Chondrocyte (in vitro differentiated cells): ENCODE measurements at regions not wholly inside any gene's neighbourhood (a gene's known extent, or its start where the extent isn't known, plus 50 kb on each side); places are given as distances from the start of the nearest gene placed in this dataset.

ENCODE experiments used
- DNase-seq: peaks from one replicate; pipeline ENCODE4 v3.0.0; 2021; ENCODE audit warnings: mixed read lengths, low spot score
- H3K27ac Mint-ChIP-seq: one replicate; pipeline ENCODE4 v1.8.0; 2021; ENCODE audit warnings: mild to moderate bottlenecking, moderate library complexity, mixed read lengths; ENCODE audit not compliant: unreplicated experiment
- H3K27me3 Mint-ChIP-seq: 2 replicates; pipeline ENCODE4 v1.8.0; 2021; ENCODE audit warnings: low read depth, mixed read lengths
- H3K36me3 Mint-ChIP-seq: 2 replicates; pipeline ENCODE4 v1.8.0; 2021; ENCODE audit warnings: low read depth, mixed read lengths
- H3K4me1 Mint-ChIP-seq: 2 replicates; pipeline ENCODE4 v1.8.0; 2021; ENCODE audit warnings: low read depth, mild to moderate bottlenecking, mixed read lengths
- H3K4me3 Mint-ChIP-seq: one replicate; pipeline ENCODE4 v1.8.0; 2021; ENCODE audit warnings: mild to moderate bottlenecking, moderate library complexity, mixed read lengths; ENCODE audit not compliant: unreplicated experiment
- H3K9me3 Mint-ChIP-seq: 2 replicates; pipeline ENCODE4 v1.8.0; 2021; ENCODE audit warnings: low read depth, mixed read lengths
- TF ChIP-seq, protein P1 (sequence below): fragments of 200-600 bp; sonication (generic); IDR thresholded peaks from 2 replicates; pipeline ENCODE4 v1.5.0; 2021; ENCODE audit warnings: antibody characterized with exemption, mild to moderate bottlenecking, moderate library complexity

DNA sequence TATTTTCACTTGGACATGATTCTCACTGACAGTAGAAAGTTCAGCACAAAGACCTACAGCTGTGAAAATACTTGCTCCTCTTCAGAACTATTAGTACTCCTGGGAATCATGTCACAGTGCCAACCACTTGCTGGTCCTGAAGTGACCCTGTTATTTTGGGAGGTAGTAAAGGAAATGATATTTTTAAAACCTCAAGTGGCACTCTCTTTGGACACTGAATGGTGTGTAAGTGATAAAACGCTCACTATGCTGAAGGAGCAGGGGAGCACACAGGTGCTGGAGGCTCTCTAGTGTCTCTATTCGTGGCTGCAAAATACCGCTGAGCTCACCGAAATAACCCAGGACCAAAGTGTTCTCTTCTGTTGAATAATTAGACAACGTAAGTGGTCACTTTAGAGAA, 76.9 kb upstream of the SPATA31D4 start:
- no peaks in the 10 kb centered on the region for H3K27me3 Mint-ChIP-seq
- no peak for DNase-seq
- H3K27ac Mint-ChIP-seq: no peak overlapping the region
- H3K4me3 Mint-ChIP-seq: no peak overlapping the region
- no peaks in the 10 kb centered on the region for H3K9me3 Mint-ChIP-seq
- no peaks in the 10 kb centered on the region for H3K4me1 Mint-ChIP-seq
- TF ChIP-seq, protein P1, sequence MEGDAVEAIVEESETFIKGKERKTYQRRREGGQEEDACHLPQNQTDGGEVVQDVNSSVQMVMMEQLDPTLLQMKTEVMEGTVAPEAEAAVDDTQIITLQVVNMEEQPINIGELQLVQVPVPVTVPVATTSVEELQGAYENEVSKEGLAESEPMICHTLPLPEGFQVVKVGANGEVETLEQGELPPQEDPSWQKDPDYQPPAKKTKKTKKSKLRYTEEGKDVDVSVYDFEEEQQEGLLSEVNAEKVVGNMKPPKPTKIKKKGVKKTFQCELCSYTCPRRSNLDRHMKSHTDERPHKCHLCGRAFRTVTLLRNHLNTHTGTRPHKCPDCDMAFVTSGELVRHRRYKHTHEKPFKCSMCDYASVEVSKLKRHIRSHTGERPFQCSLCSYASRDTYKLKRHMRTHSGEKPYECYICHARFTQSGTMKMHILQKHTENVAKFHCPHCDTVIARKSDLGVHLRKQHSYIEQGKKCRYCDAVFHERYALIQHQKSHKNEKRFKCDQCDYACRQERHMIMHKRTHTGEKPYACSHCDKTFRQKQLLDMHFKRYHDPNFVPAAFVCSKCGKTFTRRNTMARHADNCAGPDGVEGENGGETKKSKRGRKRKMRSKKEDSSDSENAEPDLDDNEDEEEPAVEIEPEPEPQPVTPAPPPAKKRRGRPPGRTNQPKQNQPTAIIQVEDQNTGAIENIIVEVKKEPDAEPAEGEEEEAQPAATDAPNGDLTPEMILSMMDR: no peak
- no peaks in the 10 kb centered on the region for H3K36me3 Mint-ChIP-seq

DNA sequence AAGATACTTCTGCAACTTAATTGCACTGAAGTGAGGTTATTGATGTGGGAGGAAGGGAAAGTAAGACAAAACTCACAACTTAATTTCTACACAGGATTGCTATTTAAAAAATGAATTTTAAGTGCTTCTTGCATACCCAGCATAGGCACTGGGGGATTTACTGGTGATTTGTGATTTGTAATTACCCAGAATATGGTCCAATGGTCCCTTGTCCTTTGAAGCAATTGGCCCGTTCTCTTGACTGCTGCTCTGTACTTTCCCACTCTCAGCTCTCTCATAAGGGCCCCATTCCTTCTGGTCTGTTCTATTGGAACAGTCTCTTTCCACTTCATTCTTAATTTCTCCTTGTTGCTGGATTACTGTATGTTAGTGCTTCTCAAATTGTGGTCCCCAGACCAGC, 75.4 kb upstream of the SPATA31D4 start:
- no peaks in the 10 kb centered on the region for H3K36me3 Mint-ChIP-seq
- no peaks in the 10 kb centered on the region for H3K9me3 Mint-ChIP-seq
- H3K4me1 Mint-ChIP-seq: no peaks in the 10 kb centered on the region
- DNase-seq: no peak
- no peak overlapping the region for H3K27ac Mint-ChIP-seq
- TF ChIP-seq, protein P1: no peak
- H3K4me3 Mint-ChIP-seq: no peak overlapping the region
- H3K27me3 Mint-ChIP-seq: no peaks in the 10 kb centered on the region

DNA sequence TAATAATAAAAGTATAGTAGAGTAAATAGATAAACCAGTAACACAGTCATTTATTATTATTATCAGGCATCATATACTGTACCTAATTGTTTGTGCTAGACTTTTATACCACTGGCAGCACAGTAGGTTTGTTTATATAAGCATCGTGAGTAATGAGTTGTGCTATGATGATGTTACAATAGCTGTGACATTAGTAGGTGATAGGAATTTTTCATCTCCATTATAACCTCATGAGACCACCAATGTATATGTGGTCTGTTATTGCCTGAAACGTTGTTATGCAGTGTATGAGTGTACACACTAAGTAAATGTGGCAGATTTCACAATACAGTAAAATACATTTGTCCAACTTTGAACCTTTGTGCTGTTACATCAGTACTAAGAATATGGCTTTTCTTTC, 72.7 kb upstream of the SPATA31D4 start:
- no peak overlapping the region for H3K27ac Mint-ChIP-seq
- H3K4me1 Mint-ChIP-seq: no peaks in the 10 kb centered on the region
- H3K36me3 Mint-ChIP-seq: no peaks in the 10 kb centered on the region
- TF ChIP-seq, protein P1: no peak
- no peaks in the 10 kb centered on the region for H3K9me3 Mint-ChIP-seq
- H3K27me3 Mint-ChIP-seq: no peaks in the 10 kb centered on the region
- no peak overlapping the region for H3K4me3 Mint-ChIP-seq
- DNase-seq: no peak

DNA sequence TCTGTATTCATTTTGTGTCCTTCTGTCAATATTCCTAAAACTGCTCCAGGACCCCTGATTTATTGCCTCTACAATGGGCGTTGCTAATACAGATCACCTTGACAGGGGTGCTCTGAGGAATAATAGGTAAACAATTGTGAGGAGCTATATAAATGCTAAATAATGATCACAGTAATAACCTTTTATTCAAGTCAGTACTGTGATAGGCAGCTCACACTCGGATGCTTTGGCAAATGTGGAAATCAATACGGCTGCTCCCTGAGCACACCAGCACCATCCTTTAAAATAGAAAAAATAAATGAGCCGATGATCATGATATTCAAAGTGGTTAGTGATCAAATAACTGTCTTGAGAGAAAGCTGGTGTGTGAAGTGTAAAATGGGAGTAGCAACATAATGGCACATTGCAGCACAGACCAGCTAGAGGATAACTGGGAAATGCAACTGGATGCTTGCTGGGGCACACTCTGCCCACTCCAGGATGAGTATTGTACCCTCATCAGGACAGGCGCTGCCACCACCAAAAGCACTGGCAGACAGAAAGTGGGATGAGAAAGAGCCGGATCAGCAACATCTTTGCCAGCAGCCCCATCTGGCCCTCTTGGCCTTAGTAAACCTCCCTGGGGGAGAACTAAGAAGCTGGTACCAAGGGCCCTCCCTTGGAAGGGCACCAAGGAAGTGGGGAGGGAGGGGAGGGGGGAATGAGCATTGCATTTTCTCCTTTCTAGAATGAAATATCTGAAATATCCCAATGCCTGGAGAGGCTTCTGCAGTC, 69.4 kb upstream of the SPATA31D4 start:
- Mint-ChIP-seq H3K27ac (no peak overlapping the region), H3K9me3 (no peaks in the 10 kb centered on the region), H3K36me3 (no peaks in the 10 kb centered on the region), H3K4me3 (no peak overlapping the region), H3K27me3 (no peaks in the 10 kb centered on the region), H3K4me1 (peaks cover 4% of the 10 kb centered on the region)
- TF ChIP-seq, protein P1: no peak
- DNase-seq: no peak

DNA sequence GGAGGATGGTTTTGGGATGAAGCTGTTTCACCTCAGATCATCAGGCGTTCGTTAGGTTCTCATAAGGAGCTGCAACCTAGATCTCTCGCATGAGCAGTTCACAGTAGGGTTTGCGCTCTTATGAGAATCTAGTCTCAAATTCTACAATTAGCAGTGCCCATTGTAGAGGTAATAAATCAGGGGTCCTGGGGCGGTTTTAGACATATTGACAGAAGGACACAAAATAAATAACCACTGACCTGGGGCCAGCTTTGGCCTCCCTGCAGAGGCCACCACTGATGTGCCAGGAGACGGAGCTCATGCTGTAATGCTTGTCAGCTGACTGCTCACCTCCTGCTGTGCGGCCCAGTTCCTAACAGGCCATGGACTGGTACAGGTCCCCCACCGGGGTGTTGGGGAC, 67.6 kb upstream of the SPATA31D4 start:
- no peak for DNase-seq
- H3K9me3 Mint-ChIP-seq: no peaks in the 10 kb centered on the region
- peaks cover 4% of the 10 kb centered on the region for H3K4me1 Mint-ChIP-seq
- H3K4me3 Mint-ChIP-seq: no peak overlapping the region
- H3K36me3 Mint-ChIP-seq: no peaks in the 10 kb centered on the region
- TF ChIP-seq, protein P1: no peak
- H3K27me3 Mint-ChIP-seq: no peaks in the 10 kb centered on the region
- no peak overlapping the region for H3K27ac Mint-ChIP-seq
